NCI-H226 (cell line): ENCODE measurements at regions not wholly inside any gene's neighbourhood (a gene's known extent, or its start where the extent isn't known, plus 50 kb on each side); places are given as distances from the start of the nearest gene placed in this dataset.

Experiments
- DNase-seq: peaks from one replicate; pipeline ENCODE4 v3.0.0-alpha.2; 2015

DNA sequence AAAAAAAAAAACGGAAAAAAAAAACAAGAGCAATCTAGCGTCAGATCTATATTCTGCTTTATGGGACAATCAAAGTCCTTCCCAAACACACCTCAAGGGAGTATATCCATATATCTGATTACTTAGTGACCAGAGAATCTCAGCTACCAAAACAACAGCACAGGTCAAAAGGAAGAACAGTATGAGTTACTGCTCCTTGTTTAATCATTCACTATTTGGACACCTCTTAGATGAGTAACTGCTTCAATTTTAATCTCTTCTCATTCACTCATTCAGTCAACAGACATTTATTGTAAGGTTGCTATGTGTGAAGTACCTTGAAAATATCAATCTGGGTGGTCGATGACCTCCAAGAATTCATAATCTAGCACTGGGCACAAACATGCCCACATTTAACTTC, 193.2 kb downstream of the IRS2 start:
- no peak for DNase-seq

DNA sequence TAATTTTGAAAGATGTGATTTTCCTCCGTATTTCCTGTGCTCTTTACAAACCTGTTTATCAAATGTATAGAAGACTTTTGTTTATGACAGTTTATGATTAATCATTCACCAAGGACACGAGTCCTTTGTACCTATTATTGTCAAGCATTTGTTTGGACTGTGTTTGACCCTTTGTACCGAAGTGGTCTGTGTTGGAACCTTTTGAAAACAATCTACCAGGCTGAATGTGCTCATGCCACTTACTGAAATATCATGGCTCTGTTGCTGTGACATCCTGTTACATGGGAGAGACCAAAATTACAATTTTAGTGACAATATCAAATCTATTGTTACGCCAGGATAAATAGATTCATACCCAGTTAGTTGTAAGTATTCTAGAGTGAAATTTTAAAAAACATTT, 193.6 kb downstream of the IRS2 start:
- no peak for DNase-seq

DNA sequence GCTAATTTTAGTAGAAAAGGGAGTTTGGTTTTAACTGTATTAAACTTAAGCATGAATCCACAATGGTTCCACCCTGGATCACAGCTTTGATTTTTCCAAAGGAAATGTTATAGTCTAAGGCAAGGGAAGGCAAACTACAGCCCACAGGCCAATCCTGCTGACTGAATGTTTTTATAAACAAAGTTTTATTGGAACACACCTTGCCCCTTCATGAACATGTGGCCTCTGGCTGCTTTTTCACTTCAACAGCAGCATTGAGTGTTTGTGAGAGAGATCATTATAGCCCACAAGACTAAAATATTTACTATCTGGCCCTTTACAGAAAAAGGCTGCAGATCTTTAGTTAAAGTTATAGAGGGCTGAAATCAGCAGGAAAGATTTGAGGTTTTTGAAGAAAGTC, 198.7 kb downstream of the IRS2 start:
- no peak for DNase-seq

DNA sequence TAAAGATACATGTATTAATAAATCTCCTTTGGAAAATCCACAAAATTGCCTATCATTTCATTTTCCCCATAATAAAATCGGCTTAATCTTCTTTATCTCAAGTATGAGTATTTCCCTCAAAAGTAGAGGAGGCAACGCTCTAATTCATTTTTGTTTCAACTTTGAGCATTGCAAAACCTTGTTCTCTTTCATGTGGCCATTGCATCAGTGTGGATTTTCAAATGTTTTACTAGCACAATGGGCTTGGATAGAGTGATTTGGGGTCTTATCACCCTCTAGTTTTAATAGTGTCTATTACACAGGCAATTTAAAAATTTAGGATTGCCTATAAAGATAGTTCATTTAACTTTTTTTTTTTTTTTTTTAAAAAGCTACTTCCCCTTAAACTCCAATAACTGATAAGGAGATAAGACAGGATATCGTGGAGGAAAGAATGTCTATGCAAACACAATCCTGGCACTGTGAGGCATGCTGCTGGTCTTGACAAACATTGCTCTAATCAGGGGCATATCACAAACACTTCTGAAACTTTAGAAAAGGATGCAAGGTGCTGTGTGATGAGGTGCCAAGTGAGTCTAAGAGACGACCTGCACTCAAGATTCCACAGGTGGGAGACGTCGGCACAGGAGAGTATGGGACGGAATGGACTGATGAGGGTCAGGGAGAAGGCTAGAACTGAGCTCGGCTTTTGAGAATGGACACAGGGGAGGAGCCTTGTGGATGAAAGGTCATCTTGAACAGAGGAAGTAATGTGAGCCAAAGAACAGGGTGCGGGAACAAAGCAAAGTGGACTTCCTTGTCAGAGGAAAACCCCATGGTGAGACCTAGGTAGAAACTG, 199.7 kb downstream of the IRS2 start:
- no peak for DNase-seq

DNA sequence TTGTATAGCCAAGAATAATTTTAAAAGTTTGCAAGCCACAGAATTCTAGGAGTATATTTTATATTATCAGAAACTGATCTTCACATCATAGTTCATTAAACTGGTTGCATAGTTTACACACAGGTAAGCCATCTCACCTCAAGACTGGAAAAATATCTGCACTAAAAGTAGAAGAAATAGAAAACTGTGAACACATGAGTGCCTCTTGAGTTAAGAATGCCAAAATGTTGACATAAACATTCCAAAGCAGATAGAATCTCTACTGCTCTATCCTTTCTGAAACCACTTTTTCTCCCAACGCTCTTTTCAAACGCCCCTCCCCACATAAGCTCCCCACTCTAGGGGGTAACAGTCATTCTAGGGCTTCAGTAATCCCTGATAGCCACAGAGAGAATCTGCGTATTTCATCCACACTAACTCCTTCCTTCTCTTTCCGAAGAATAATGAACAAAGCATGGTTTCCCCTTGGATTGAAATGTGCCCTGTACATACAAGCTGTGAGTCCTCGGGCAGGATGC, 201.5 kb downstream of the IRS2 start:
- no peak for DNase-seq

DNA sequence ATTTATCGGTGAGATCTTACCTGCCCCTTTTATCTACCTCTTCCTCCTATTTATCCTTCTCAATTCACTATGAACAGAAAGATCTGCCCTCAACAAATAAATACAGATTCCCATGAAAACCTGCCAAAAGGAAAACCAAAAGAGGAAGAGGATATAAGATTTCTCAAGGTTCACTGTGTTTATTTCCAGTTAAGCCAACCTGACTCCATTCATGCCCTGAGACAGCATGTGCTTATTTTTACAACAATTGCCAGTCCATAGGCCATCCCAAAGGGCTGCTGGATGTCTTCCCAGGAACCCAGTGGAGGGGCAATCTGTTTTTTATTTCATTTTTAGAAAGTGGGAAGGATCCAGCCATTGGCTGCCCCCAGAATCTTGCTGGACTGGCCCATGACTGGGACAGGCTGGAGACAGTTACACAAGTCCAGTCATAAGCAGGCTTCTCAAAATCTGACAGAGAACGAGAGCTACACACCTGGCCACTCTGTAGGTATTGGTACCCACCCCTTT, 209.1 kb downstream of the IRS2 start:
- DNase-seq: no peak

DNA sequence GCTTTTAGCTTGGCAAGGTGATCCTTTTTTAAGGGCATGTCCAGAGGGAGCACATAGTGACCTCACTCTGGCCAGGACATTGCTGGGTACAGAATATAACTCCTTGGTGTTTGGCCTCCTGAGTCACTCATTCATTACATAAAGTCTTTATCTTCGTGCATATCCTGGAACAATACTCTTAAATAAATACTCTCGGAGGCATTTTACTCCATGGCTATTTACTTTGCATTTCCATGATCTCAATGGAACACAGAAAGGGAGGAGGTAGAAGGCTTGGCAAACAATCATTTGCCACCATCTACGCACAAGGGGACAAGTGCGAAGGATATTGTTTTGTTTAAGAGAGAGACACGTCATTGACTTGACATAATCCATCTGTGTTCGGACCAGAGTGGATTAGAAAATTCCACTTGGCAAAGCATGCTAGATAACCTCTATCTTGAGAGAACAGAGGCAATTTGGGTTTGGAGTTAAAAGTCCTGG, 210.0 kb downstream of the IRS2 start:
- no peak for DNase-seq

DNA sequence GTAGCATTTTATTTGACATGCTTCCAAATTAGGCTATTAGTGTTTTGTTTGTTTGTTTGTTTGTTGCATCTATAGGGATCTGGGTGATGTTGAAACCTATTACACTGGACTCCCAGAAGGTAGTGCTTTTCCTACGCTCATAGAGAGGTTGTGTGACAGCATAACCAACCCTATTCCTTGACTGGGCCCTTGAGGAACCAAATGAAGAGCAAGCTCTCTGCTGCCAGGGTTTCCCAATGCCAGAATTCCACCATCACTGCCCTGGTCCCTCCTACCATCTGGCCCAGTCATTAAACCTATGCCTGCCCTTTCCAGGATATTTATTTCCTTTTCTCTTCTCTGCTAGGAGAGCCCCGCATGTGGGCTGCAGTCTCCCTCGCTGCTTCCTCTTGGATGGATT, 210.6 kb downstream of the IRS2 start:
- no peak for DNase-seq

DNA sequence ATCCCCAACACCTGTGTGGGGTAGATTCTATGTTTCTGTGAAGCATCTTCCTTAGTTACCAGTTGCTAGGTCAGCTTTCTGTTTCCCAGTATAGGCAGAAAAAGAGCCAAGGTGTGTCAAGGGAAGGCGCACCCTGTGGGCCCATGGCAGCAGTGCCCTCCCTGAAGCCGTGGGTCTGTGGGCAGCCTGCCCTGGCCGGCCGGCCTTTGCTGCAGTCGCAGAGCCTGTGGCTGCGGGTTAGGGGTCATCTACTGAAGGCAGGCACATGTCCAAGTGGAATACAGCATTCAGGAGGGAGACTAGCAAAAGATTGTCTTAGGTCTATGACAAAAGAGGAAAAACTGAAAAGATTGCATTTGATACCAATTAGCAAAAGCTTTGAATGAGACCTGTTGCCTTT, 214.0 kb downstream of the IRS2 start:
- no peak for DNase-seq

DNA sequence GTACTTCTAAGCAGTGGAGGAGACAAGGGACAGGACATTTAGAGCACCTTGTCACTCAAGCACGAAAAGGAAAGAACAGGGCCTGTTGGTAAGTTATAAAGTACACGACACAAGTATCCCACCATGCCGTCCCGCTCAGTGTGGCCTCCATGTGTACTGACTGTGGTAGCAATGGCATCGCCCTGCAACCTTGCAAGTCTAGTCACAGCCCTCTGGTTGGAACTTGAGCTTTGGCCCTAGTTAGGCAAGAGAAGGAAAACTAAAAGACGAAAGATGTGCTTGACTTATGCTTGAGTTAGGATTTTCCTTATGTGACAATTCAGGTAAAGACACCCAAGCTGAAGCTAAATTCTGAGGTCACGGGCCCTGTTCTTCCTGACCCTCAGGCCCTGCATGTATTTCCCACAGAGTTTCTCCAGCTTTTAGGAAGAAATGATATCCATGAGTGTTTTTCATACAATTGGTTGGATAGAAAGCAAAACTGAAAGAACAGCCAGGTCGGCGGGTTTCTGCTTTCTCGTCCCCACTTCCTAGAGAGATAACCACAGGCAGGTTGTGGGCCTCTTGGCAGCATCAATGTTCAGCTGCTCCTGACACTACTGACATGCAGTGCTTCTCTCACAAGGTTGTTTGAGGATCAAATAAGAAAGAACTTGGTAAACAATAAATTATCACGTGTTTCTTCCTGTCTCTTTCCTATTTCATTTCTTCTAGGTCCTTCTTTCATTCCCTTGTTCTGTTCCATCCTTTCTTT, 216.2 kb downstream of the IRS2 start:
- DNase-seq: no peak

DNA sequence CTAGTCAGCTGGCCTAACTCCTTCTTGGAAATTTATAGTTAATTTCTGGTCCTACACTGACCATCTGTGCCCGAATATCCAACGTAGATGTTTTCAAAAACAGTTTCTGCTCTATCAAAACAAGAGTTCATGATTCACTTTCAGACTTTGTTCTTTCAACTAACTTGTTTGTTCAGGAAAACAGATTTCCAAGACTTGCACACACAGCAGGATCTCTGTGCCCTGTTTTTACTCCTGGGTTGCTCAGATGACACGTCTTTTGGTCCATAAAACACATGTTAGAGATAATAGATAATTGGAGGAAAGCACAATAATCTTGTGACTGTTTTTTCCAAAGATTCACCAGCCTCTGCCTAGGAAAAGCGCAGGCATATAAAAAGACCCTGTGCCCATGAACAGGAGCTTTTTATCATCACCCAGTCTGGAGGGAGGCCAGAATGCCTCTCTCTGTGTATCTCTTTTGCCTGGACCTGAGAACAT, 218.0 kb downstream of the IRS2 start:
- no peak for DNase-seq

DNA sequence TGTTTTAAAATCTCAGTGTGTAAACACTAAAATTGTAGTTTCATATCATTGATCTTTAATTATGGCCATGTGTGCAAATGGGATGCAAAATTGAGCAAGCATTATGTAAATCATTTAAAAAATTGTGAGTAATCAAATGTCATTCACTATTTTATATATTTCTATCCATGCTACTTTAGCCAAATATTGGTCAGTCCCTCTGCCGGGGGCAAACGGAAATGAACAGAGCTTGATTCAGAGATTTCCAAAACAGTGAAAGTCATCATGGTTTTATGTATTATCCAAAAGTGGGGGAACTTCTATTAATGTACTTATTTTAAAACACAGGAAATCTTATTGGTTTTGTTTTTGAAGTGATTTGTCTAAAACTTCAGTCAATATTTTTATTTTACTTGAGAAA, 219.1 kb downstream of the IRS2 start:
- no peak for DNase-seq

DNA sequence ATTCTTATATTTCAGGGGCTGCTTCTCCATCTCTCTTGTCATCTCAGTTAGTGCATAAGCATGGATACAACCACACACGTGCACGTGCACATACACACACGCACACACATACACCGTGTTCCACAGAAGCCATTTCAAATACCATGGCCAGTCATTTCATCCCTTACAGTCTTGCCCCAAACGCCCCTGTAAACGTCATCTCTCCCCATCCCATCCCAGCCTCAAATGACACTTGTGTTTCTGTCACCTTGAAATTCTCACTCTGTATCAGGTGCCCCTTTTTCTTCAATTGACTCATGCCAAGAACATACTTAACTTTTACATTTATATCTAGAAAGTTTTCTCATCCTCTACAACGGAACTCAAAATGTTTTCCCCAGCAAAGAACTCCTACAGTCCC, 220.5 kb downstream of the IRS2 start:
- DNase-seq: no peak

DNA sequence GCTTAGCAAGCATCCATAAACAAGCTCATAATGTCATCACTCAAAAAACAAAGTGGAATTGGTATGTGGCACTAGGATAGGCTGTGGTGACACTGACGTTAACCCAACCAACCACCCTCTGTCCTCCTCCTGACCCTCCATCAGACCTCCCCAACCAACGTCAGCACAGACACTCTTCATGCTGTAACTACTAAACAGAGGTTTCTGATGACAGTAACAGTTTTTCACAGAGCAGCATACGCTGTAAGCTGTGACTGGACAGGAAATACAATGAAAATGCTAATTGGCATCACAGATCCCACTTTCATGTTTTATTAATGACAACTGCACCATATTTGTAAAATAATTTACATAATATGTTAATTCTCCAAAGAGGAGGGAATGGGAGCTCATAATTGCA, 238.0 kb downstream of the IRS2 start:
- no peak for DNase-seq

DNA sequence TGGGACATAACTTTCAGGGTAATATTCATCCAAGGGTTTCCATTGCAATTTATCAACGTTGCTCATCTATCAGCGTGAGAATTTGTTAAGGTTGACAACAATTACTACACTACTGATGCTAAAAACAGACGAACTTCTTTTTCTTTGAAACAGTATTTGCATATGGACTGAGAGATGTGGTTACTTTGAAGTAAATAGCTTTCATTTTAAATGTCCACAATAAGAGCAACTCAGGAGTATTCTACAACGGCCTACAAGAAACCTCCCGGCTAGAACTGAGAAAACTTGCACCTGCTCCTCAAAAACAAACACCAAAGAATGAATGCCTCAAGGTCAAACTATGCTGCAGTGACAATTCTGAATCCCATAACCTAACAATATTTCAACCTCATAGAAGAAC, 238.4 kb downstream of the IRS2 start:
- DNase-seq: no peak

DNA sequence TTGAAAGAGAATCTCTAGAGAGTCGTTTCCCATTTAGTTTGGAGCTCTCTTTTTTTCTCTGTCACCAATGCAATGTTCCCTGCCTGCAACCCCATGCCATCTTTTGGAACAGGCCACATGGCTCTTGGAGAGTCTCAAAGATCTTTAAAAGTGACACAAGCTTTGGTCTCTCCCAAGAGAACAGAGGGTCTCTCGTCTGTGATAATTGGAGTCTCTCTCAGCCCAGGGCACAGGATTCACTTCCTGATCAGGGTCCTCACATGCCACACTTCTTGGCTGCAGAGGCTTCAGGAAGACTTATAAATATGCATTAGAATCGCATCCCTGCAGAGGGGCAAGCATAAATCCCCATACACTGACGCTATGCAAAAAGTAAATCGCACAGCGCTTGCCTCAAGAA, 240.5 kb downstream of the IRS2 start:
- DNase-seq: no peak

DNA sequence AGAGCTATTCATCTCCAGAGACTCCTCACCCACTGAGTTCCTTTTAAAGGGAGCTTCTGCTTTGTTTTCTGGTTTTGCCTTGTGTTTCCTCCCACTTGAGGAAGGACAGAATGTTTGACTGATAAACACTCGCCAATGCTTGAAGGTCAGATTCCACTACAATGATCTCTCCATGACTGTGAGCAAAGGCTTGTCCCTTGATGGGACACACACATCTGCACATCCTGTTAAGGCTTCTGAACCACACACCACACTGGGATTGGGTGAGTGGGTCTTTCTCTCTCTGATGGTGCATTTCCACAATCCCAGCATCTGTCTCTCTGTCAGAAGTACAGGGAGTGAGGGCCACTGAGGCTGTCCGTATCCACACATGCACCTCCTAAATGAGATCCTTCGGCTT, 245.3 kb downstream of the IRS2 start:
- no peak for DNase-seq

DNA sequence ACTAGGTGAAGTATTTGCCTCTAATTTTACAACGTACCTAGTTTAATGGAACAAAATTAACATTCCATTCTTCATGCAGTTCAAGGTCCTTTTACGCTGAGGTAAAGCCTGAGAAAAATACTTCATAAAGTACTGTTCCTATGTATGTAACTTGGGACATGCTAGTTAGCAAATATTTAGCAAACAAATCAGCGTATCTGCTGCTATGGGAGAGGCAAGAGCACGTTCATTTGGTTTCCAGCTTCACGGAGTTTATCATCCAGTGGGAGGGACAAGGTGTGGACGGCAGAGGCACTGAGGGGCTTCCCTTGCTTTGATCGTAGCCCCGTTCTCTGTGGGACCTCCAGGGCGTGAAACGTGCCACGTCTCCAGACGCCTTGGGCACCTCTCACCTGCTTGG, 248.8 kb downstream of the IRS2 start:
- DNase-seq: no peak

DNA sequence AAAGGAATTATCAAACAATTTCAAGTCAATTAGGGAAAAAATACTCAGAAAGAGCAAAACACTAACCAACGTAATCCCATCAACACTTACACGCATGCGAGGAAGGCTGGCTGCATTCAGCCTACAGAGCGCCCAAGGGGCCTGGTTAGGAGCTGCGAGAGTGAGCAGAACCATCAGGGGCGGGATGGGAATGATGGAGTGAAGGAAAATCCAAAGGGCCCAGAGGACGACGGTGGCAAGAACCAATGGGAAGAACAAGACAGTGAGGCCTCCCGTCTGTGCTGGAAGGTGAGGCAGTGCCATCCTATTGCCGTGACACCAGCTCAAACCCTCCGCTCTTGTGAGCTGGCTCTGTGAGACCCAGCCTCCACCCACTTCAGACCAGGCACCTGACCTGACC, 253.0 kb downstream of the IRS2 start:
- DNase-seq: no peak

DNA sequence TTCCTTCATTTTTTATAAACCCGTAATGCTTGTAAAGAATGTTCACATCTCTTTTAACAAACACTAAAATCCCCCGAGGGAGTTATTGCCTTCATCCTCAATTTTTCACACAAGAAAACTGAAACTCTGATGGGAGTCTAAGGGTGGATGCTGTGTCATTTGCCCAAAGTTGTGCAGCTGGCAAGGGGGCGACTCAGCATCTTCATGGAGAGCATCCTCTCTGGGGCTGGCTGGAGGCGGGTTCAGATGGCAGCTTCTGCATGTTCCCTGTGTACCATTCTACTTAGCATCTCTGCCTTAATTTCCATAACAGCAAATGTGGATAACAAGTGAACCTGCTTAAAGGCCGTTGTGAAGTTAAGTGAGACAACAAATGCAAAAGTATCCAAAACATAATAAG, 256.4 kb downstream of the IRS2 start:
- DNase-seq: no peak

DNA sequence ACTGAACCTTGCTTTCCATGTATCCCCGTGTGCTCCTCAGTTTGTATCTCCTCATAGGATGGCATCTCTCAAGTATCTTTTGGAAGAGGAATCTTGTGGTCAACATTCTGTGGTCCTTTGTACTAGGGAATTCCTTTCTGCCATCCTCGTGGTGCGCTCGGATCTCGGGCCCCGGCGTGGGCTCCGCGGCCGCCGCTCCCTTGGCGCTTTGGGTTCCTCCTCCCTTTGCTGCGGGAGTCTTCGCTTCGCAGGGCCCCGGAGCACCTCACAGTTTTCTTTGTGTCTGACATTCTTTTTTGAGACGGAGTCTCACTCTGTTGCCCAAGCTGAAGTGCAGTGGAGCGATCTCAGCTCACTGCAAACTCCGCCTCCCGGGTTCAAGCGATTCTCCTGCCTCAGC, 264.7 kb downstream of the IRS2 start:
- DNase-seq: no peak

DNA sequence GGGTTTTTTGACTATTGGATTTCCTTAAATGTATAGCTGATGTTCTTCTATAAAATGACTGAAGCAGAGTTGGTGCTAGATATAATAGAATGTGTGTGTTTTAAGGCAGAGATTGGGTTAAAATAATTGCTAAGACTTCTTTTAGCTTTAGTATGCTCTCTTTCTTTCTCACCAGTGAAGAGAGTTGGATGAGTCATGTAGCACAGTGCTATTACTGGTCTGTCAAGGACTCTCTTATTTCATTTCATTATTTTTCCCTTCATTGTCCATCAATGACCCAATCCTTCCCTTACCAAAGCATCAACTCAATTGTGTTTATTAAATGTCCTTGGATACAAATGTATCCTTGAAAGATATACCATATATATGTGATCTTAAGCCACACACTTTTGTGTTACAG, 268.9 kb downstream of the IRS2 start:
- no peak for DNase-seq

DNA sequence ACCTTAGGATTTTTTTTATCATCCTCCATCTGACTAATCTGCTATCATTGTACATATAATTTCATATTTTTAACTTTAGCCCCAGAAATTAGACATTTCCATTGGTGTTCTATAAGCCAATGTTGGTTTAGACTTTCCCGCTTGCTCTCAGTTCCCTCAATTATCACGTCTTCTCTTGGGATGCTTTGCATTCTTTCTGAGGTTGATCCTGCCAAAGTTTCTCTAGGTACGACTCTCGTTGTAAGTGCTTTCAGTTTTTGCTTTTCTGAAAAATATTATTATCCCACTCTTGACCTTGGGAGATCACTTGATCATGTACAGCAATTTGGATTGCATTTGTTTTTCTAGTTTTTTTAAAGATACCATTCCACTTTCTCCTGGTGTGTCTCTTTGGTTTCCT, 270.2 kb downstream of the IRS2 start:
- no peak for DNase-seq

DNA sequence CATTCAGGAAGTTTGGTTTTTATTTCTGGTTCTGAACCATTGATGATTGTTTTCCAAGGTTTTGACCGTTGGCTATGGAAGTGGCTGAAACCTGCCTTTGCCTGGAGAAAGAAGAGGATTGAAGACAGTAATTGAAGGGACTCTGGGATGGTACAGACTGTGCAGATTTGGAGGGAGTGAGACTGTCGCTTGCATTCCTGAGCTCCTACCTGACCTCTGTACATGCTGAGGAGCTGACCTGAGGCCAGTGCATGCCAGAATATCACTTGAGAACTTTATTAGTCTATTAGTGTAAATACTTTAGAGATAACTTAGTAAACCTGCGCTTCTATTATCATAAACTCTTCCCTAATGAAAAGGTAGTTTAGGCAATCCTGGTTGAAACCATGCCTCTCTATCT, 276.4 kb downstream of the IRS2 start:
- DNase-seq: no peak
